ENCODE measurements at regions not wholly inside any gene's neighbourhood (a gene's known extent, or its start where the extent isn't known, plus 50 kb on each side); places are given as distances from the start of the nearest gene placed in this dataset.
A peak's percentile ranks its signal among the peaks of the same experiment; 100 is the strongest.

DNA sequence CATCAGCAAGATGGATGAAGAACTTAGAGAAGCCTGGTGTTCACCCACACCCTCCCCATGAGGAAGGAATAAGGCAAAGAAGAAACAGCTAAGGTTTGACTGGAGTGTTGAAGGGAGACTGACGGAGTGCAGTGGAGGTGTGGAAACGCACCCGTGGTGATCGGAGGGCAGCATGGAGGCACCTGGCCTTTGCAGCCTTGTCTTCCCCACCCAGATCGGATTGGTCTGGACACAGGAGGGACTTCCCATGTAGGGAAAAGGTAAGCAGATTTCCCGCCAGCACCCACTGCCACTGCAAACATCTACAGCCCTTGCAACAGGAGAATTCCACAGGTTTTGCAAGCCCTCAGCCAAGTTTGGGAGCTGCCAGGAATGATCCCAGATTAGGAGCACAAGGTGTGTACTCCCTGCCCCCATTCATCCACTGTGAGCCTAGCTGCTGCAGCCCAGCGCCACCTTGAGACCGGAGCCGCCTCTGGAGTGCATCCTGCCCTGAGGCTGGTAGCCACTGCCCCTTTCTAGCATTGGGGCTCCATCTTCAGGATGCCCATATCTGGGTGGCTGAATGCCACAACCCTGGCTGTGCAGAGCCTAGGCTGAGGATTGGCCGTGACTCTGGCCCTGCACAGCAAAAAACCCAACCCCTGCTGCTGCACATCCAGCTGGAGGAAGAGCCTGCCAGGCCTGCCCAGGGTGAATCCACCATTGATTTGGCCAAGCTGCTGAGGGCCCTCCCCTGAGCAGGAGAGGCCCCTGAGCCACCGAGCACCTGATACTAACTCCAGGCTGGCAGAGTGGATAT lies 411.1 kb downstream of the TMEM121 start:
- H3K4me3 ChIP-seq (ENCODE audit: low read depth, low read length) = no peak overlapping the region
- no peak for DNase-seq (ENCODE audit: low read depth)
- TF ChIP-seq, protein P1, sequence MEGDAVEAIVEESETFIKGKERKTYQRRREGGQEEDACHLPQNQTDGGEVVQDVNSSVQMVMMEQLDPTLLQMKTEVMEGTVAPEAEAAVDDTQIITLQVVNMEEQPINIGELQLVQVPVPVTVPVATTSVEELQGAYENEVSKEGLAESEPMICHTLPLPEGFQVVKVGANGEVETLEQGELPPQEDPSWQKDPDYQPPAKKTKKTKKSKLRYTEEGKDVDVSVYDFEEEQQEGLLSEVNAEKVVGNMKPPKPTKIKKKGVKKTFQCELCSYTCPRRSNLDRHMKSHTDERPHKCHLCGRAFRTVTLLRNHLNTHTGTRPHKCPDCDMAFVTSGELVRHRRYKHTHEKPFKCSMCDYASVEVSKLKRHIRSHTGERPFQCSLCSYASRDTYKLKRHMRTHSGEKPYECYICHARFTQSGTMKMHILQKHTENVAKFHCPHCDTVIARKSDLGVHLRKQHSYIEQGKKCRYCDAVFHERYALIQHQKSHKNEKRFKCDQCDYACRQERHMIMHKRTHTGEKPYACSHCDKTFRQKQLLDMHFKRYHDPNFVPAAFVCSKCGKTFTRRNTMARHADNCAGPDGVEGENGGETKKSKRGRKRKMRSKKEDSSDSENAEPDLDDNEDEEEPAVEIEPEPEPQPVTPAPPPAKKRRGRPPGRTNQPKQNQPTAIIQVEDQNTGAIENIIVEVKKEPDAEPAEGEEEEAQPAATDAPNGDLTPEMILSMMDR (IDR thresholded peaks at IDR 0.05; ENCODE audit: low read depth, low read length) = no peak
- TF ChIP-seq MYC (IDR thresholded peaks at IDR 0.05; ENCODE audit: low read depth, low read length) (no peak), POLR2A (IDR thresholded peaks at IDR 0.05; ENCODE audit: extremely low read depth, insufficient read length) (no peak)
- TF ChIP-seq, protein P2, sequence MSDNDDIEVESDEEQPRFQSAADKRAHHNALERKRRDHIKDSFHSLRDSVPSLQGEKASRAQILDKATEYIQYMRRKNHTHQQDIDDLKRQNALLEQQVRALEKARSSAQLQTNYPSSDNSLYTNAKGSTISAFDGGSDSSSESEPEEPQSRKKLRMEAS (IDR thresholded peaks at IDR 0.05; ENCODE audit: low read depth, low read length) = no peak

DNA sequence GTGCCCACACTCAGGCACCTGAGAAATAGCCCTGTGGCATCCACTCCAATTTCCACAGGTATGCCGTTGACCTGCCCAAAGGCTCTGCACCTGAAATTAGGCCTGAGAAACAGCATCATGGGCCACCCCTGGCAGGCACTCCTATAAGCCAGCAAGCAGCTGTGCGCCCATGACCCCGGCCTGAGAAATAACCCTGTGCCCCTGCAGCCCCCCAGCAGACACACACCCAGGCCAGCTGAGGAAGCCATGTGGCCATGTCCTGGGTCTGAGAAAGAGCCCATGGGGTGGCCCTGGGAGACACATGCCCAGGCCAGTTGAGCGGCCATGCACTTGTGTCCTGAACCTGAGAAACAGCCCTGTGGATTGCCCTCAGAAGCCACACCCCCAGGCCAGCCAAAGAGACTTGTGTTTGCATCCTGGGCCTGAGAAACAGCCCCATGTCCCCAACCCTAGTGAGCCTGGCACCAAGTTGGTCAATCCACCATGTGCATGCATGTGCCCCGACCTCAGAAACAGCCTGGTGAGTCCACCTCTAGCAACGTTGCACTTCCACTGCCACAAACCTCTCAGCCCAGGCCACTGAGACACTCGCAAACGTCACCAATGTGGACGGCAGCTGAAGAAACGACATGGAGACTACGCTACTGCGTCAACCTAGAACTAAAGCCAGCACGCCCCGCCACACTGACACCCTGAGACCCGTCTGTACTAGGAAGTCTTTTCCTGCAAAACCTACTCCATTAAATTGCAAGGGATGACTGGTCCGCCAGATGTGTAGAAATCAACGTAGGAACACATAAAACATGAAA lies 411.9 kb downstream of the TMEM121 start:
- TF ChIP-seq POLR2A (IDR thresholded peaks at IDR 0.05; ENCODE audit: extremely low read depth, insufficient read length) (no peak), MYC (IDR thresholded peaks at IDR 0.05; ENCODE audit: low read depth, low read length) (no peak)
- TF ChIP-seq, protein P1 (IDR thresholded peaks at IDR 0.05; ENCODE audit: low read depth, low read length) = no peak
- TF ChIP-seq, protein P2 (IDR thresholded peaks at IDR 0.05; ENCODE audit: low read depth, low read length) = no peak
- no peak for DNase-seq (ENCODE audit: low read depth)
- H3K4me3 ChIP-seq (ENCODE audit: low read depth, low read length) = no peak overlapping the region

DNA sequence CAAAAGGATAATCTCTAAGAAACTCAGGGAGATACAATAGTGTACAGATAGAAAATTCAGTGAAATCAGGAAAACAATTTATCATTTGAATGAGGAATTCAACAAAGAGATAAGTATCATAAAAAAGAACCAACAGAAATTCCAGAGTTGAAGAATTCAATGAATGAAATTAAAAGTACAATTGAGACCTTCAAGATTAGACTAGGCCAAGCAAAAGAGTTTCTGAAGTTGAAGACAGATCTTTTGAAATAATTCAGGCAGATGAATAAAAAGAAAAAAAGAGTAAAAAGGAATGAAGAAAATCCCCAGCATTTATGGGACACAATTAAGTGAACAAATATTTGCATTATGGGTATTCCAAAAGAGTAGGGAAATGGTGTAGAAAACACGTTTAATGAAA lies 412.6 kb downstream of the TMEM121 start:
- DNase-seq (ENCODE audit: low read depth) = no peak
- TF ChIP-seq, protein P2 (IDR thresholded peaks at IDR 0.05; ENCODE audit: low read depth, low read length) = no peak
- no peak for TF ChIP-seq MYC (IDR thresholded peaks at IDR 0.05; ENCODE audit: low read depth, low read length)
- no peak for TF ChIP-seq POLR2A (IDR thresholded peaks at IDR 0.05; ENCODE audit: extremely low read depth, insufficient read length)
- TF ChIP-seq, protein P1 (IDR thresholded peaks at IDR 0.05; ENCODE audit: low read depth, low read length) = no peak
- H3K4me3 ChIP-seq (ENCODE audit: low read depth, low read length) = no peak overlapping the region

DNA sequence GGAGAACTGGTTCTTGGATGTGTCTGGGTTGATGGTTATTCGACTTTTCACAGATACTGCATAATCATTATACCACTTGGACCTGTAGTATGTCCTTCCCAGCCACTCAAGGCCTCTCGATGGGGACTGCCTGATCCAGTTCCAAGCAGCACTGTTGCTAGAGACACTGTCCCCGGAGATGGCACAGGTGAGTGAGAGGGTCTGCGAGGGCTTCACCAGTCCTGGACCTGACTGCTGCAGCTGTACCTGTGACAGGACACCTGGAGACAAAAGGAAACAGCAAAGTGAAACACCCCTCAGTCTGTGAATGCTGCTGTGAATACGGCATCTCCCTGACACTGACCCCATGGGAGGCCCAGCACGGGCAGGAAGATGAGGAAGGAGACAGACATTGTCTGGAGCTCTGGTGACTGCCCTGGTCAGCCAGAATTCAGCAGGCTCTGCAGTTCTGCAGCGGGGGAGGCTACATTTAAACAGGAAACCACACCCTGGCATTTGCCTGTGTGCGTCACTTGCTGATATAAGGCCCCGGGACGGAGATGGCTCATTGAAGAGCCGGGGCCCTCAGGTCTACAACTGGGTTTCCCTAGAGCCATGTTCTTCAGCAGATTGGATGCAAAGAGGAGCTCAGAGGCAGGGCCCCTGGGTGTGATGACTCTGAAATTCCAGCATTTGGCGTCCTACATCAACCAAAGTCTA lies 413.6 kb downstream of the TMEM121 start:
- DNase-seq (ENCODE audit: low read depth) = peak; percentile 54
- TF ChIP-seq, protein P2 (IDR thresholded peaks at IDR 0.05; ENCODE audit: low read depth, low read length) = no peak
- TF ChIP-seq, protein P1 (IDR thresholded peaks at IDR 0.05; ENCODE audit: low read depth, low read length) = no peak
- no peak for TF ChIP-seq MYC (IDR thresholded peaks at IDR 0.05; ENCODE audit: low read depth, low read length)
- no peak for TF ChIP-seq POLR2A (IDR thresholded peaks at IDR 0.05; ENCODE audit: extremely low read depth, insufficient read length)
- H3K4me3 ChIP-seq (ENCODE audit: low read depth, low read length) = no peak overlapping the region

DNA sequence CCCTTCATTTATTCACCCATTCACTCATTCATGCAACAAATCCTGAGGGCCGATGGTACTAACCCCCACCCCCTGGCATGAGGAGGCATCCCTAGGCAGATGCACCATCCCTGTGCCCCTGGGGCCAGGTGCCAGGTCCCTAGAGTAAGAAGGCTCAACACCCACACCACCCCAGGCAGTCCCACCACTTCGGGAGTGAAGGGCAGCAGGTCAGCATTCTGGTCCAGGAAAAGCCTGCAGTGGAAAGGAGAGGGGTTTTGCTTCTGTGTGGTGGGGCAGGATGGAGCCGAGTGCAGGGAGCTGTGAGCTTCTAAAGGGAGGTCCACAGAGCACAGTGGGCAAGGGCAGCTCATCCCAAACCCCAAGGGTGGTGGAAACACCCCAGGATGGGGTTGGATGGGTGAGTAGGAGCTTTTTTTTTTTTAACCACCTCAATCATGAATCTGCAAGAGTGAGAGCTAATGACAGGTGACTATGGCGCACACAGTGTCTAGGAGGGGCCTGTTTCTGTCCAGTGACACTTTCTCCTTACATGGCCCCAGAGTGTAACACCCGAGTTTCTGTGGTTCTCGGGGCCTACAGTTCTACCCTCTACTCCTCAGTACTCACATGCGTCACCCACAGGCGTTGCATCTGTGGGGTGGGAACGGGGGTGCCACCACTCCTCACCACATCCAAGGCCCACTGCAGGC lies 414.3 kb downstream of the TMEM121 start:
- no peak overlapping the region for H3K4me3 ChIP-seq (ENCODE audit: low read depth, low read length)
- DNase-seq (ENCODE audit: low read depth) = no peak
- TF ChIP-seq MYC (IDR thresholded peaks at IDR 0.05; ENCODE audit: low read depth, low read length) = no peak
- TF ChIP-seq, protein P2 (IDR thresholded peaks at IDR 0.05; ENCODE audit: low read depth, low read length) = no peak

Measured in NB4 (cell line).